H1 (cell line): ENCODE measurements at regions not wholly inside any gene's neighbourhood (a gene's known extent, or its start where the extent isn't known, plus 50 kb on each side); places are given as distances from the start of the nearest gene placed in this dataset.

Experiments
- CHD2 ChIP-seq: IDR thresholded peaks from 2 replicates; pipeline ENCODE4 v1.6.1; 2012; ENCODE audit warnings: low read length, improper control_type of control experiment
- CTCF ChIP-seq, 3 experiments: IDR thresholded peaks; 1 replicate in 2 of 3; 2 replicates in 1 of 3; pipeline versions ENCODE4 v1.5.1 to v1.6.1; 2011; ENCODE audit warnings: low read length in 3 of 3, mild to moderate bottlenecking in 3 of 3, inconsistent platforms in 2 of 3, low read depth in 1 of 3, moderate library complexity in 1 of 3; ENCODE audit not compliant: insufficient read depth in 1 of 3; ENCODE audit errors: control extremely low read depth in 1 of 3
- EZH2 ChIP-seq: fragments of 200-600 bp; sonication (generic); IDR thresholded peaks from 2 replicates; pipeline ENCODE4 v1.7.1; 2012; ENCODE audit warnings: low read depth, mild to moderate bottlenecking, moderate library complexity, low read length, inconsistent platforms; ENCODE audit not compliant: severe bottlenecking
- FOSL1 ChIP-seq: IDR thresholded peaks from 2 replicates; pipeline ENCODE4 v1.6.1; 2011; ENCODE audit warnings: mild to moderate bottlenecking, low read depth, low read length, moderate library complexity; ENCODE audit not compliant: insufficient read depth
- HDAC2 ChIP-seq, 2 experiments: fragments of 300-600 bp in 1 of 2; sonication (generic) in 1 of 2; IDR thresholded peaks; 2 replicates each; pipeline ENCODE4 v1.6.1; 2011 to 2012; ENCODE audit warnings: low read depth in 2 of 2, low read length in 2 of 2, mild to moderate bottlenecking in 2 of 2, moderate library complexity in 2 of 2, borderline replicate concordance in 1 of 2, inconsistent platforms in 1 of 2
- HDAC6 ChIP-seq: IDR thresholded peaks from one replicate; pipeline ENCODE4 v1.7.1; 2012; ENCODE audit warnings: low read depth, mild to moderate bottlenecking, inconsistent platforms, low read length, moderate library complexity
- POLR2A ChIP-seq, 2 experiments: IDR thresholded peaks; 1 replicate in 1 of 2; 2 replicates in 1 of 2; pipeline ENCODE4 v1.6.1; 2011; ENCODE audit warnings: low read depth in 2 of 2, low read length in 2 of 2, mild to moderate bottlenecking in 2 of 2; ENCODE audit errors: control extremely low read depth in 1 of 2
- RAD21 ChIP-seq, 2 experiments: IDR thresholded peaks in 1 of 2; conservative IDR thresholded peaks in 1 of 2; 2 replicates each; pipeline ENCODE4 v1.6.1; 2011; ENCODE audit warnings: low read depth in 2 of 2, low read length in 2 of 2, improper control_type of control experiment in 1 of 2, inconsistent platforms in 1 of 2, mild to moderate bottlenecking in 1 of 2, moderate library complexity in 1 of 2
- RBBP5 ChIP-seq: IDR thresholded peaks from 2 replicates; pipeline ENCODE4 v1.7.1; 2012; ENCODE audit warnings: low read depth, mild to moderate bottlenecking, inconsistent platforms, low read length, moderate library complexity, borderline replicate concordance
- RXRA ChIP-seq: IDR thresholded peaks from 2 replicates; pipeline ENCODE4 v1.6.1; 2011; ENCODE audit warnings: low read depth, mild to moderate bottlenecking, low read length, moderate library complexity; ENCODE audit not compliant: insufficient read depth
- TCF12 ChIP-seq: IDR thresholded peaks from 2 replicates; pipeline ENCODE4 v1.6.1; 2011; ENCODE audit warnings: low read depth, mild to moderate bottlenecking, low read length
- YY1 ChIP-seq: IDR thresholded peaks from 2 replicates; pipeline ENCODE4 v1.6.1; 2011; ENCODE audit warnings: low read depth, mild to moderate bottlenecking, low read length

GRCh38 chr1:104018922-104019674 lies 269.4 kb downstream of the AMY1C start:
- no peak for TF ChIP-seq EZH2
- TF ChIP-seq TCF12: no peak
- TF ChIP-seq CTCF (IDR thresholded peaks at IDR 0.05; ENCODE audit: control extremely low read depth in 1 of 3, insufficient read depth in 1 of 3, low read depth in 1 of 3, low read length in 3 of 3): peak in 2 of 3 experiments; percentile 20 to 43; a peak in 2 of 4 replicates
- TF ChIP-seq HDAC2 (IDR thresholded peaks at IDR 0.05; ENCODE audit: borderline replicate concordance in 1 of 2, low read depth in 2 of 2, low read length in 2 of 2): no peak
- TF ChIP-seq POLR2A (IDR thresholded peaks at IDR 0.05; ENCODE audit: control extremely low read depth in 1 of 2, low read depth in 2 of 2, low read length in 2 of 2): no peak
- TF ChIP-seq CHD2: no peak
- no peak for TF ChIP-seq HDAC6
- TF ChIP-seq RXRA: no peak
- TF ChIP-seq RBBP5: no peak
- no peak for TF ChIP-seq FOSL1
- TF ChIP-seq YY1: no peak
- no peak; a peak in 2 of 4 replicates for TF ChIP-seq RAD21 (IDR thresholded peaks at IDR 0.05 in 1 of 2, conservative IDR thresholded peaks at IDR 0.05 in 1 of 2; ENCODE audit: low read depth in 2 of 2, low read length in 2 of 2)
